ENCODE measurements at regions not wholly inside any gene's neighbourhood (a gene's known extent, or its start where the extent isn't known, plus 50 kb on each side); places are given as distances from the start of the nearest gene placed in this dataset.

DNA sequence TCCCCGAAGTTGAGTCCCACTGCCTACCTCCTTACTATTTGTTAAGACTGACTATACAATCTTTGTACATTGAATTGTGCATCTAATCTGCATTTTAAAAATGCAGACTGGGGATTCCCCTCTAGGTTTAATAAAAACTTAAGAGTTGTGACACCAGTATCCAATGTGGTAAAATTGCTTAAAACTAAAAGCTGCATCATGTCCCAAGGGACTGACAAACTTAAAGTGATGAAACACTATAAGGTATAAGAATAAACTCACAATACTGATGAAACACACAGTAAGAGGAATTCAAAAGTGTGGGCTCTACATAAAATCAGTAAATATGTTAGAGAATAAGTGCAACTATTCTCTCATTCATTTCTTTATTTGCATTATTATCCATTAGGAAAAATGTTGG is 1905.1 kb downstream of the MAT2B start:
- TF ChIP-seq, protein P1, sequence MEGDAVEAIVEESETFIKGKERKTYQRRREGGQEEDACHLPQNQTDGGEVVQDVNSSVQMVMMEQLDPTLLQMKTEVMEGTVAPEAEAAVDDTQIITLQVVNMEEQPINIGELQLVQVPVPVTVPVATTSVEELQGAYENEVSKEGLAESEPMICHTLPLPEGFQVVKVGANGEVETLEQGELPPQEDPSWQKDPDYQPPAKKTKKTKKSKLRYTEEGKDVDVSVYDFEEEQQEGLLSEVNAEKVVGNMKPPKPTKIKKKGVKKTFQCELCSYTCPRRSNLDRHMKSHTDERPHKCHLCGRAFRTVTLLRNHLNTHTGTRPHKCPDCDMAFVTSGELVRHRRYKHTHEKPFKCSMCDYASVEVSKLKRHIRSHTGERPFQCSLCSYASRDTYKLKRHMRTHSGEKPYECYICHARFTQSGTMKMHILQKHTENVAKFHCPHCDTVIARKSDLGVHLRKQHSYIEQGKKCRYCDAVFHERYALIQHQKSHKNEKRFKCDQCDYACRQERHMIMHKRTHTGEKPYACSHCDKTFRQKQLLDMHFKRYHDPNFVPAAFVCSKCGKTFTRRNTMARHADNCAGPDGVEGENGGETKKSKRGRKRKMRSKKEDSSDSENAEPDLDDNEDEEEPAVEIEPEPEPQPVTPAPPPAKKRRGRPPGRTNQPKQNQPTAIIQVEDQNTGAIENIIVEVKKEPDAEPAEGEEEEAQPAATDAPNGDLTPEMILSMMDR (IDR thresholded peaks at IDR 0.05): no peak
- TF ChIP-seq POLR2A (IDR thresholded peaks at IDR 0.05): no peak

Measured in thyroid gland (tissue), 4 donors.